Stimulated activated CD4-positive, alpha-beta T cell treated with anti-CD3 and anti-CD28 coated beads, Interleukin-12 subunit alpha, Interleukin-12 subunit beta, amount 100 ng/mL, for 48 hours (primary cell): ENCODE measurements at regions not wholly inside any gene's neighbourhood (a gene's known extent, or its start where the extent isn't known, plus 50 kb on each side); places are given as distances from the start of the nearest gene placed in this dataset.

Experiments
- DNase-seq, 3 donors: peaks; one replicate each; pipeline ENCODE4 v3.0.0-alpha.2; 2020; ENCODE audit warnings: low read depth in 2 of 3, low spot score in 1 of 3

DNA sequence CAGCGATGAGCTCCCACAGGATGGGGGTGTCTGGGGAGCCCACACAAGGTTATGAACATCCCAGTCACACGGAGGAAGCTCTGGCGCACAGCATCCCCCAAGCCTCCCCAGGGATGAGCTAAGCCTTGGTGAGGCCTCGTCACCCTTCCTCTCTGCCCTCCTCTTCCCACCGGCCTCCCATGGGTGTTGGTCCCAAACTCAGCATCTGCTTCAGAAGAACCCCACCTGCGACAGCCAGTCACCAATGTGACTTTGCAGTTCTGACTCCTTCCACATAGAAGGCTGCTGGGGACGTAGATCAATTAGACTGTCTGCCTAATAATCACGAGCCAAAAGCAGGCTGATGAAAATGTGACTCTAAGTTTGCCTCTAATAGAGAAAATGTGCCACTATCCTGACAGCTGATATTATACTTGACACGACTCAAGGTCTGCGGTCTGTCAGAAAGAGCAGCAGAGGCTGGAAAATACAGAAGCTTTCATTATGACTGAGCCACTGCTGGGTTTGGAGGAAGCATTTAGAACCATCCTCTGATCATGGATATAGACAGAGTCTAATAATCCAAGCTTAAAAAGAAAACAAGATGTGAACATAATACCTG is 116.0 kb upstream of the PFKP start:
- DNase-seq, result no peak

- no peak for DNase-seq
Measured at GRCh38 chr10:2950546-2950945, 116.8 kb upstream of the PFKP start.

DNA sequence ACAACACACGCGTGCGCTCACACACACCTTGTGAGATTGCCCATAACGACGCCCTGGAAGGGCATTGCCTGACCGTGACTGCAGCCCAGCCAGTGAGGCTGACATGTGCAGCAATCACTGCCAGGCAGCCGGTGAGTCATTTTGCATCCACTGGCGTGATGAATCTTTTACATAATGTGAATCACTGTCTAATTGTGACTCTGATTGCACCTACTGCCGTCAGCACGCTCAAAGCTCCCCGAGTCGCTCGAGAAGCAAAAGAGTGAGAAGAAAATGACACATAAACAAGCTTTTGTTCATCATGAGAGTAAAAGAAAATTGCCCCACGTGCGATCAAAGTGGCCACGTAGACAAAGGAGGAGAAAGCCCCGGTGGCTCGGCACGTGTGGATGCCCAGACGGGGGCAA is 117.4 kb upstream of the PFKP start:
- peak; percentile 40 to 58 (median 48) for DNase-seq

DNA sequence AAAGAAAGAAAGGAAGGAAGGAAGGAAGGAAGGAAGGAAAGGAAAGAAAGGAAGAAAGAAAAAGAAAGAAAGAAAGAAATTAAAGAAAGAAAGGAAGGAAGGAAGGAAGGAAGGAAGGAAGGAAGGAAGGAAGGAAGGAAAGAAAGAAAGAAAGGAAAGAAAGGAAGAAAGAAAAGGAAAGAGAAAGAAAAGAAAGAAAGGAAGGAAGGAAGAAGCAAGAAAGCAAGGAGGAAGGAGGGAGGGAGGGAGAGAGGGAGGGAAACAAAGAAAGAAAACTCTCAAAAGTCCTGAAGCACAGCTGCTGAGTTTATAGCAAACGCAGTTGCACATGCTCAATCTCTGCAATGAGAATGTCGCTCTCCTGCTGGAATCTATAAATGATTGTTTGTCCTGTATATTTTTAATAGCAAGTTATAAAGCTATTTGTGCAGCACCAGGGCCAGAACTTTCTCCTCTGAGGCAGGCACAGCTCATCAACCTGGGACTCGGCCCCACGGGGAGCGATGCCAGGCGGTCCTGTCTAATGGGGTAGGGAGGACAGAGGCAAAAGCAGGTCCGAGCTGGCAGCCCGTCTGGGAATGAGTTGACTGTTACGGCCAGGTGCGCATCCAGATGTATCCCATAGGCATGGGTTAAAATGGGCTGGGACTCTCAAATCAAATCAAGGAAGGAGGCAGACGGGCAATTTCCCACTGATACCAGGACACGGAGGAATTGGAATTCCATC is 118.0 kb upstream of the PFKP start:
- DNase-seq, result no peak

GRCh38 chr10:2948127-2948854 is 119.1 kb upstream of the PFKP start:
- DNase-seq, result peak in 1 of 3 donors; percentile 27

GRCh38 chr10:2944788-2945187 is 122.6 kb upstream of the PFKP start:
- no peak for DNase-seq

- no peak for DNase-seq
Measured at GRCh38 chr10:2943932-2944614, 123.3 kb upstream of the PFKP start.

GRCh38 chr10:2942938-2943337 is 124.4 kb upstream of the PFKP start:
- no peak for DNase-seq

DNA sequence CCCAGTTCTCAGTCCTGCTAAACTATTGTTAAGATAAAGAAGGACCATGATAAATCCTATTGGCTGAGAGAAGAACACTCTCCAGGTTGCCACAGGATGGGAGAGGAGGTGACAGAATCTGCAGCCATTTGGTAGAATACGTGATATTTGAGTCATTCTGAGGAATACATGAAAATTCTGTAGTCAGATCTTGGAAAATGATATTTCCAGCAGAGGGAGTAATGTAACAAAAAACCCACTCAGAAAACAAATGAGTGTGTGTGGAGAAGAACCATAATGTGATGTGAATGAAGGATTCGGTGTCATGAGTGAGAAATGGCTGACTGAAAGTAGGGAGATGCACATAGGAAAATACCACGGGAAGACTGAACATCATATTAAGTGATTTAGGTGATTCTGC is 128.5 kb upstream of the PFKP start:
- DNase-seq, result no peak

DNA sequence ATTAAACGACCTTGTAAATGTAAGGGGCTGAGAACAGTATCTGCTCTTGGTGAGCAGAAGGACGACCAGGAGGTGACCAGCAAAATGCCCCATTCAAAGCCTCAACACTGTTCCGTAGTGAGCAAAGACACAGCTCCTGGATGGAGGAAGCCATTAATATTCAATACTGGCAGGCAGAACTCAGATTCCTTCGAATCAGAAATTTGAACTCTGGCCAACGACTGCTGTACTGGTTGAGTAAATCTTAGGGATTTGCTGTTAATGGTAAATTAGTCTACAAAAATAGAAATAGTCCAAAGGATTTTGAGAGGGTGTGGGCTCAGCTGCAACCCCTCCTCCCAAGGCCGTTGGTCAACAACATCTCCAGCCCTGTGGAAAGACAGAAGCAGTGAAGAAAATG is 130.5 kb upstream of the PFKP start:
- DNase-seq, result no peak

DNA sequence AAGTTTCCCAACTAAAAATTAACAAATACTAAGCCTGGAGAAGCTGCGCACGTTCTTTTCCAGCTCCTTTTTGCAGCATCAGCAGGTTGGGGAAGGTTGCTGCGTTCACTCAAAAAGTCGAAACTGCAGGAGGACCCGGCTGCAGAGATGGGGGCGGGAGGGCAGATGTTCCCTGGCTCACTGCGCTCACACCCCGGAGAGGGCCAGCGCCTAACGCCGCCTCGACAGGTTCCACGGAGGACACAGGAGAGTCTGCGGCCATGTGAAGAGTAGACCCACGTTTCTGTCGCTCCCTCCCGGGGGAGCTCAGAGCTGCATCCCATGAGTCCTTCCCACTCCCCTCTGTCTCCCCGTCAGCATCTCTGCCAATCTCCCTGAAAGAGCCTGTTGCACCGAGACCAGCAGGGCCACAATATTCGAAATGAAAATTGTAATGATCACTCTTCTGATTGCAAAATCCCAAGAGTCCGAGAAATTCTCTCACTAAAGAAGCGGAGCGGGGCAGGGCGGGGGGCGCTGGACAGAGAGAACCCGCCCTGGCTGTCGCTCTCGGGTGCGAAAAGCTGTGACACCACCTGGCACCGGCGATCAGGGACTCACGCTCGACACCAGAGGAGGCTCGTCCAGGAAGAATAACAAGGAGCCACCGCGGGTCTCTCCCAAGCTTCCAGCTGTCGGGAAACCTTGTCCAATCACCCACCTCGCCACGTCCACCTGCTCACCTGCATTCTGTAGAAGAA is 131.5 kb upstream of the PFKP start:
- DNase-seq, result no peak

DNA sequence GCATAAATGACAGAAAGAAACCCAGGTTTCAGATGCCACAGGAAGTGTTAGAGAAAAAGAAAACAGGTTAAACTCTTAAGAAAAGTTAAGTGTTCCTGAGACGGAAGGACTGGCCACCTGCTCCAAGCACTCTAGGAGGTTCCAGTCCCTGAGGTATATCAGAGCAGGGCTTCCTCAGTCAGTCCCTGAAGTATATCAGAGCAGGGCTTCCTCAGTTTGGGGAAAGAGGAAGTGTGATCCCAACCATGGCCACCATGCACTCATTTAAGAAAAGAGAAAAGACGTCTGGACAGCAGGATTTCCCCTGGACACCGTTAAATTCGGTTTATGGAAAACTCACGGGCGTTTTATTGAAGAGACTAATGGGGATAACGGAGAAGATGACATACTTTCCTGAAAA is 133.4 kb upstream of the PFKP start:
- no peak for DNase-seq

DNA sequence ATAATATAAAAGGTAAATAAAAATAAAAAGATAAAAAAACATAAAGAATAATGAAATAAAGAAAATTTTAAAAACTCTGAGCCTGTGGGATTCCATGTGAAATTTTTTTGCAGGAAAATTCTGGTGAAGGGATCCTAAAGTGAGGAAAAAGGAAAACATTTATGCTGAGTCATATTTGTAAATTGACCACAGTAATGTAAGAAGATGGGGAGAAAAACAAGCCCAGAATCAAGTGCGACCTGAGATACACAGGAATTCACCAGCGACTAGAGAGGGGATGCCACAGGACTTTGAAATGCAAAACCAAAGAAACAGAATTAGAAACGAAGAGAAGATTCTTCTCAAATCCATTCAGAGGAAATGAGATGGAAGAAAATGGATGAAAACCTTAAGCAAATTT is 133.8 kb upstream of the PFKP start:
- no peak for DNase-seq

- no peak for DNase-seq
Measured at GRCh38 chr10:2933071-2933470, 134.3 kb upstream of the PFKP start.

DNA sequence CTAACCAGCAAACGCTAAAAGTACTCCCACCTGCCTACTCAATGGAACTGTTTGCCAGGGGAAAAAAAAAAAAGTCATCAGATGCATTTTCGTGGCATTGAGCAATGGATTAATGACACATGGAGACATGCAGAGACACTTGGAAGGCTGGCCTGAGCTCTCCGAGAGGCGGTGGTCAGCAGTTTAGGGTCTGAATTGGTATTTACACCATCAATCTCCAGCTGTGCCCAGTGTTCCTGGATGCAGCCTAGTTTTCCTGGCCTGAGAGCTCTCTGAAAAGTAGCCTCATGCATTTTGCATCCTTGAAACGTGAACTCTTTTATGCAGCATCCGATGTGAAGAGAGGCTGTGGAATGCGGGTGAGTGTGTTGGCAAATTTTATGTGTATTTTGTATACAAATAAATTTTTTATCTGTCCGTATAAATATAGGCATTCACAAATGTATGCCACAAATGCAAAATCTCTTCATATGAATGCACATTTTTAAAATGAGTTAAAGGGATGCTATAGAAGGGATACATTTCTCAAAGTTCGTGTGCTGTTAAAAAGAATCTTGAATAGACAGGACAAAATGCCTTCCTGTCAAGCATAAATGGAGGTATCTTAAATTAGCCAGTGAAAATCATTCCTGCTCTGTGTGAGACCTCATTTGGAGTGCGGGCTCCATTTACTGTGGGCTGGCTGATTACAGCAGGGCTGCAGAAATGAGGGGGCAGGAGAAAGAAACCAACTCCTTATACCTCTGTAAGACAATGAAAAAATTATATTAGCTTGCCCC is 137.7 kb upstream of the PFKP start:
- DNase-seq, result no peak

- DNase-seq, result peak; percentile 59 to 77 (median 69)
Measured at GRCh38 chr10:2927958-2928840, 139.1 kb upstream of the PFKP start.

DNA sequence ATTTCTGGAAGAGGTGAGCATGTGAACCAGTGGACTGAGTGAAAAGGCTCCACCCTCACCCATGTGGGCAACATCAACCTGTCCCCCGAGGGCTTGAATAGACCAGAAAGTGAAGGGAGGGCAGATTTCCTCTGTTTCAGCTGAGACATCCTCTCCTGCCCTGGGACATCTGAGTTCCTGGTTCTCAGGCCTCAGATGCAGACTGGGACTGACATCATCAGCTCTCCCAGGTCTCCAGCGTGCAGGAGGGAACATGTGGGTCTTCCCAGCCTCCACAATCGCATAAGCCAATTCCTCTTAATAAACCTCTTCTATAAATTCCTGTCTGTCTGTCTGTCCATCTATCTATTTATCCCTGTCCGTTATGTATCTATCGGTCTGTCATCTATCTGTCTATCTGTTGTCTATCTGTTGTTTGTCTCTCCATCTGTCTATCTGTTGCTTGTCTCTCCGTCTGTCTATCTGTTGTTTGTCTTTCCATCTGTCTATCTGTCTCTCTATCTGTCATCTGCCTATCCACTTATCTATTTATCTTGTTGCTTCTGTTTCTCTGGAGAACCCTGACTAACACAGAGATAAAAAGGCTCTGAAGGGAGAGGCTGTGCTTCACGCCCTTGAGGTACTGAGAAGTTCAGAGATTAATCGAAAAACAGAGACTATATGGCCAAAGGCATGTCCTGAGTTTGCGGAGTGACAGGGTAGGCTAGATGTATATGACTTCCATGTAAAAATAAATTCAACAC is 140.3 kb upstream of the PFKP start:
- DNase-seq, result no peak

DNA sequence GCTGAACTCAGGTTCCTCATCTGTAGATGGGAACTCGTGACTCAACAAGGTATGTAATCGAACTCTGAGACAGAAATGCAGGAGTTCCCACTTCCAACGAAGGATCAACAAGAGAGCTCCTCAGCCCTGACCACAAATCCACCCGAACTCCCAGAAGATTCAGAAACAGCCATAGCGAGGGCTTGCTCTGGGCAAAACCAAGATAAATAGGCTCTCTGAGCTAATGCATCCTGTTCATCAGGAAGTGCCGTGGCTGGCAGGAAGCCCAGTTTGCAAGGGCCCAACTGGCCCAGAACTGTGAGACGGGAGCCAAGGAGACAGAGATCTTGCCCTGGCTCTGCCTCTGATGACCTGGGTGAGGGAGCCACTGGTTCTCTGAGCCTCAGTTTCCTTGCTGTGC is 141.7 kb upstream of the PFKP start:
- no peak for DNase-seq

GRCh38 chr10:2924431-2924830 is 142.9 kb upstream of the PFKP start:
- DNase-seq, result no peak
